Glomerular endothelial cell (primary cell): ENCODE measurements at regions not wholly inside any gene's neighbourhood (a gene's known extent, or its start where the extent isn't known, plus 50 kb on each side); places are given as distances from the start of the nearest gene placed in this dataset.

ENCODE experiments used
- DNase-seq: peaks from one replicate; pipeline ENCODE4 v3.0.0-alpha.2; 2011; ENCODE audit warnings: low read depth, low spot score; ENCODE audit errors: extremely low read depth

DNA sequence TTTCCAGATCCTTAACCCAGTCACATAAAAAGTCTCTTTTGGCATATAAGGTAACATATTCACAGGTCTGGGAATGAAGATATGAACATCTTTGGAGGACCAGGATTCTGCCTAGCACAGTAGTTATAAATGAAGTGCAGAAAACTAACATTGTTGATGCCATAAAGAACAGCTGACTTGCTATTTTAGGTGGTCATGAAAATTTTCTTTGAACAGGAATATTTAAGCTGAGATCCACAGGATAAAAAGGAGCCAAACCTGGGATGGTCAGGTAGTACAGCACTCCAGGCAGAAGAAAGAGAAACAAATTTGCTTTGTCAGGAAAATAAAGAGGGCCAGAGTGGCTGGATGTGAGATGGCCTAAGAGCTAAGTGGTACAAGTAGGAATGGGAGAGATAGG, 80.0 kb downstream of the CENPW start:
- no peak for DNase-seq

DNA sequence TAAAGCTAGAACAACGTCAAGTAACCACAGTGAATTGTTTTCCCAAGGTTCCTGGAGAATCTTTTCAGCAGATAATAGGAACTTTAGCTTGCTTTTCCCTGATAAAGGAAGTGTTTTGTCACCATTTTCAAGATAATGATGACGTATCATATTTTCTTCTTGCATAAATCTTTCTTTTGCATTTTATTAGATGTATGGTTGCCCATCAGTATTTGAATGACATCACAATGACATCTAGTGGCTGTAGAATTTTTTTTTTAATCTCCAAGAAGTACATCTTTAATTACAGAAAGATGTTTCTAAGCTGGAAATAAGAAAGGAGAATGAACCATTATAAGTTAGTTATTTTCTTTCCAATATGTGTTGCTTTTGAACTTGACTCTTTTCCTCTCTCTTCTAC, 83.0 kb downstream of the CENPW start:
- DNase-seq, result no peak

DNA sequence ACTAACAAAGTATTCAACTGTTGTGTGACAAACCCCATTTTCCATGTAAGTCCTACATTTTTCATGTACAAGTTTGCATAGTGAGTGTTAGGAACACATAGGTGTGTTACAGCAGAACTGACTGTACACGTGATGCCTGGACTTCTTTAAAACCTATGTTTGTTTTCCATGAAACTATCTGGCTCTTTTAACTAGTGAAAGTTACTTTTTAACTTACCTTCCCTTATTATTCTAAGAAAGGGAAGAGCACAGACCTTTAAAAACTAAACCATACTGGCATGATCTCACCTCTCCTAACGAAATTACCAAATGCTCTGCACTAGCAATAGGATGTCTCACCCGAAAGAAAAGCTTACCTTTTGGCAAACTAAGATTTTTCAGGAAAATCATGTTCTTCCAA, 87.8 kb downstream of the CENPW start:
- no peak for DNase-seq

DNA sequence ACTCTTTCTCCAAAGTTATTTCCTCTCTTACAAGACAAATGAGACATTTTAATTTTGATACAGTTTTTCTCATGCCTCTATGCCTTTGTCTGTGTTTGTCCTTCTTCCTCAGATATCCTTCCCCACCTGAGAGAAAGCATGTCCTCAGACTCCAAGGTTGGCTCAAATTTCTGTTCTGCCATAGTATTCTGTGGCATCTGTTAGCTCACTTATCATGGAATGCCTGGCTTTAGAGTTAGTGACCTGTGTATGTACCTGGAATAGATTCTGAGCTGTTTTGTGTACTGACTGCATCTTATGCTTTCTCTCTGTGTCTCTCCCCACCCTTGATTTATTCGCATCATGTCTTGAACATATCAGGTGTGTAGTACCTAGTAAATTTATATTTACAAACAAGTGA, 90.0 kb downstream of the CENPW start:
- no peak for DNase-seq

DNA sequence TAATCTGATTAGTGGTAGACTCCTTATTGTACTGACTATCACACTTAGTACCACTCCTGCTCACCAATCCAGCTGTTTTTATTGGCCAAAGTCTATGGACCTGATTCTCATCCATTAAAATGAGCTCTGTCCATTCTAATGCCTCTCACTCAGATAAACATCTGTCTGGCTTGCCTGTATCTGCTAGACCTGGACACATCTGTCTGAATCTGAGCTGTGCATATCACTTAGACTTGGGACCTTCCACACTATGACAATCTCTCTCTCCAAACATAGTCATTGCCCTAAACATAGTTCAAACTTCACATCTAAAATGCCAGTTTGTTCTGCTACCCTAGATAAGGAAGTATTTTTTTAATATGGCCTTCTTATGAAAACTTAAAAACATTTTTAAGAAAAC, 92.6 kb downstream of the CENPW start:
- DNase-seq, result no peak

DNA sequence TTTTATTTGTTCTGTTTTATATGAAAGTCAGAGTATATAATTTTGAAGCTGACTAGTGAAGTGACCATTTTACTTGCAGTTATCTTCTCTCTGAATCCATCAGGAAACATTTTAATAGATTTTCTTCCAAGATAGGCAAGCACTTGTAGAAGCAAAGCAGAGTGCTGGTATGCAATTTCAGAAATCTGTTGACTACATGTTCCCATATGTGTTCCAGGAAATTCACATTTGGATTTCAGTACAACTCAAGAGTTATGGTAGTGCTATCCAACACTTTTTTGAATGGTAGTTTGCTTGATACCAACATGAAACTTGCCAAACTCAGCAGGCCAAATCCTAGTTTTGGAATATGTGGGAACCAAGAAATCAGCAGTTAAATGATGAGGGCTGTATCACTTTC, 94.0 kb downstream of the CENPW start:
- DNase-seq, result no peak

DNA sequence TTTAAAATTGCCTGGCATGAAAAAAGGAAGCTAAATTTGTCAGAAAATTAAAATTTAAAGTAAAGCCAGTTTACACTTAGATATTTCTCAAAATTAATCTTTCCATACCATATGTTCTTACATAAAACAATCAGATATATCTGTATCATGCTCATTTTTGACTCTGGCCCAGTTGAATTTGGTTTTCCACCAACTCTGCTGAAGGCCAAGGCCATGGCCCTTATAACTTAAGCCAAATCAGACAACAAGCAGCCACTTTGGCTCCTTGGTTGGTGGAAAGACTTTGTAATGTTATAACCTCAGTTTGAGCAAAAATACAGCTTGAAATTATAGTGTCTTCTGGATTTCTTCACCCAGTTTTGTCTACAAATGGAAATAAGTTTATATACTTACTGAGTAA, 97.3 kb downstream of the CENPW start:
- DNase-seq, result no peak

DNA sequence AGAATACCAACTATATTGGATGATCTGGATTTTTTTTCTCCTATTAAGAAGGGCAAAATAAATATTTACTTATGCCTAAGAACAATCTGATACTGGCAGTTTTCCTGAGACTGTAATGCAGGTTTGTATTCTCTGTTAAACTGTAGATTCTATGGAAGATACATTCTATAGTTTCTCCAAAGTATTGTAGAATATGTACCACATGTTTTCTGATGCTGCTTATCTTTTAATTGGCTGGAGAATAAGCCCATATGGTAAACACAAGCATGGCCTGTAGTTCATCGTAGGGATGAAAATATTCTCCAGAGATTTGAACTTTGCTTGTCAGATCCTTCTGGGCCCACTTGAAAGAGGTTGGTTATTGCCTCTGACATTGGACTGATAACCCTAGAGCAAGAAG, 99.1 kb downstream of the CENPW start:
- no peak for DNase-seq

DNA sequence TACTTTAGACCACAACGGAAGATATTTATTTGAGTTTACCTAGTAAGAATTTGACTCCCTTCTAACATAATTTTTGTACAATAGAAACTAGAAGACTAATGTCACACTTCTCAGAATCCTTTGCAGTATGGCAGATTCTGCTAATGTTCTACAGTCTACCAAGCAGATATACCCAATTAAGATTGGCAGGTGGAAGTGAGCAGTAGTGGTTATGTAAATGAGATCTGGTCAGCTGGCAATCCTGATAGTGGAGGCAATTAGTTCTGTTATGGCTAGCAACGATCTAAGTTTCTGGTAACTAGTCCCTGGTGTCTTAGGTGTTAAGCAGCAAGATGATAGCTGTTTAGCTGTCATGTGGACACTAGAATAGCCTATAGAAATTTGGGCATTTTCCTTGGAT, 101.0 kb downstream of the CENPW start:
- DNase-seq, result no peak

DNA sequence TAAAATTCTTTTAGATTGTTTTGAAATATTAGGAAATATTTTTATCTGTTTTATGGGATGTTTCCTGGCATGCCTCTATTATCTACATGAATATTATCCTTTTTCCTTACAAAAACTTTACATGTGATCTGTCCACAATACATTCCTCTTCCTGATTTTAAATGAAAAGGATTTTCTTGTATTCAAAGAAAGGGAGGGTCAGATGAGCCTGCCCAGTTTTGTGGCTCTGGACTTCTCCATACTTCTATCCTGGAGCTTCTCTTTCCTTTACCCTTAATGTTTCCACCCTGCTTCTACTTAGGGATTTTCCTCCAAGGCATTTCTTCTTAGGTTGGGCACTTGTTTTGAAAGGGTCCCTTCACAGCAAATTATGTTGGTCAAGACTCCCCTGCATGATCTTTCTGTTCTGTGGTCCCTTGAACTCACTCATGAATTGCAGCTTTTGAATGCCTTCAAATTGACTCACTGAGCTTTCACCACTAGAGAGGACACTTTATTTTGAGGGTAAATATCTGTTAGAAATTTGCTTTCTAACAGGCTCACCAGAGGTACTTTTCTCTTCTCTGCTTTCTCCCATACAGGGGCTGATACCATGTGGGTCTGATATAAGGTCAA, 104.9 kb downstream of the CENPW start:
- DNase-seq, result no peak

DNA sequence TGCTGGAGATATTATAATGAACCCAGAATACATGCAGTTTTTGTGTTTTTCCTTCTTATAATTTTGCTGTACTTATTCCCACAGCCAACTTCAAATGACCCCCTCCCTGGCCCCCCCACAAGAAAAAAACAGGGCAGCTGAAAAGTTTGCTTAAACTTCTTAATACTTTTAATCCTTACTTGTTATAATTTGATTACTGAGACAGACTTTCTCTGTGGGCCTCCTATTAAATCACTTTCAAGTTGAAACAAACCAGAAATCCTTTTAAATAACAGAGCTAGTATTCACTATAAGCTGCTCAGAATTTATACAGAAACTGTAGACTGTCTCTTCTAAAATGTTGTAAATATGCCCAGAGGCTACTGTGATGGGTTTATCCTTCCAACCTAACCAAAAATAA, 106.3 kb downstream of the CENPW start:
- DNase-seq, result no peak

DNA sequence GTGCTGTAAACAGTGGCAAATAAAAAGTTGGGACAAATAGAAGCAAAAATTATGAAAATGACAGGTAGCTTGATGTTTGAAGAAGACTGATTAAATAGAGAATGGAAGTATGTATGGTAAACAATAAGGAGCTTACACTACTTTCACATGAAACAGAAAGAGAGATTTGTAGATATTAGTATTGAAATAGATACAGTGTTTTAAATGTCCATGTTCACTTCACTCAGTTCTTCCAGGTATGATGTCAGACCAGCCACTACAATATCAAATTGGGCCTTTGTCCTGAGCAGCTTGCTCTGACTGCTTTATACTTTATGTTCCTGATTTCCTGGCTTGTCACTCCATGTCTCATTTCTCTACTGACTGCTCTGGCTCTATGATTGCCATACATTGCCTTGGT, 107.5 kb downstream of the CENPW start:
- no peak for DNase-seq

DNA sequence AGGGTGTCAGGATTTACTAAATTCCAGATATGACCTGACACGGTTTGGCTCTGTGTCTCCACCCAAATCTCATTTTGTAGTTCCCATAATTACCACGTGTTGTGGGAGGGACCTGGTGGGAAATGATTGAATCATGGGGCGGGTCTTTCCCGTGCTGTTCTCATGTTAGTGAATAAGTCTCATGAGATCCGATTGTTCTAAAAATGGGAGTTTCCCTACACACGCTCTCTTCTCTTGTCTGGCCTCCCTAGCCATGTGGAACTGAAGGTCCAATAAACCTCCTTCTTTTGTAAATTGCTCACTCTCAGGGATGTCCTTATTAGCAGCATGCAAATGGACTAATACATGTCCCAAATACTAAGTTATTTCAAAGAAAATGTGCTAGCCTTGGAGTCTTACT, 121.1 kb downstream of the CENPW start:
- DNase-seq, result no peak

DNA sequence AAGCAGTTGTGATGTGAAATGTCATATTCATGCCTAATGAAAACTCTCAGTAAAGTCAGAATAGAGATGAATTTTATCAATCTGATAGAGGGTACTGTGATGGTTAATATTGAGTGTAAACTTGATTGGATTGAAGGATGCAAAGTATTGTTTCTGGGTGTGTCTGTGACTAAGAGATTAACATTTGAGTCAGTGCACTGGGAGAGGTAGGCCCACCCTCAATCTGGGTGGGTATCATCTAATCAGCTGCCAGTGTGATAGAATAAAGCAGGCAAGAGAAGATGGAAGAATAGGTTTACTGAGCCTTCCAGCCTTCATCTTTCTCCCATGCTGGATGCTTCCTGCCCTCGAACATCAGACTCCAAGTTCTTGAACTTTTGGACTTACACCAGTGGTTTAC, 124.3 kb downstream of the CENPW start:
- DNase-seq, result no peak

DNA sequence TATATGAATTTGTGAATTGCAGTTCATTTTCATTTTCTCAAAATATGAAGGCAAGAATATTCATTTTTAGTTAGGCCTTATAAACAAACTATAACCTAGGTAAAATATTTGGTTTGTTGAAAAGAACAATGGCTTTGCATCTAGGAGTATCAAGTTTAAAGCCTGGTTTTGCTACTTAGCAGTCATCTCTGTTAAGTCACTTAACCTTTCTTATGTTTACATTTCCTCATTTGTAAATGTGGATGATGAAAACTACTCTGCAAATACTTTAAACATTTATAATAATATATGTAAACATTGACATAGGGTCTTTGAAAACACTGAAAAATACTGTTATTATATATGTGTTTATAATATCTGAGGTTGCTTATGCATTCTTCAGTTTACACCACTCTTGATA, 135.5 kb downstream of the CENPW start:
- no peak for DNase-seq

DNA sequence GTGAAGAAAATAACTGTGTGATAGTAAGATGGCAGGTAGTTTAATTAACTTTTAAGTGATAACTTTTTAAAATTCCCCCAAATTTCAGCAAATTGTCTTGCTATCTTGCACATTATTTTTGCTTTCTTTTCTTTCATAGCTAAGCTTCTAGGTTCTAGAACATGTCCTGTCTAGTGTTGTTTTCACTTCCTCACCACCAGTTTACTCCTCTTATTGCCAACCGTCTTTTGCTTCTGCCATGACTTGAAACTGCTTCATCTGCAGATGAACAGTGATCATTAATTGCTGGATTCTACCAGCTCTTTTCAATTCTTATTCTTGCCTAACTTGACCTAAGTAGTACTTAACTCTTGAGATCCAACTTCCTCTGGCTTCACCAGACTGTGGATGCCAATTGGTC, 137.8 kb downstream of the CENPW start:
- DNase-seq, result no peak

DNA sequence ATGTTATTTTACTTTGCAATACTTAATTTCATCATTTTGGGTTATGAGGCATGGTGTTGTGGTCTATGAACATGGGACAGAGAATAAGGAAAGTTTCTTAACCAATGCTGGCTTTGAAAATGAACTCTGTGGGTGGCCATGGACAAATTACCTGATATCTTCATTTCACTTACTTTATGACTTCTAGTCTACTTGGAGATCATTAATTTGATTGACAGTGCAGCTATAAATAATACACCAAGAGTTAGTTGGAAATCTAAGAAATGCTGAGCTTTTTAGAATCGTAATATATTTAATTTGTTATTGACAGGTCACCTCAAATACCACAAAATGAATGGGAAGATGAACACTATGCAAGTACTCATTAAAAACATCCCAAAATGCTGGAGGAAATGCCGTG, 140.4 kb downstream of the CENPW start:
- DNase-seq, result no peak

DNA sequence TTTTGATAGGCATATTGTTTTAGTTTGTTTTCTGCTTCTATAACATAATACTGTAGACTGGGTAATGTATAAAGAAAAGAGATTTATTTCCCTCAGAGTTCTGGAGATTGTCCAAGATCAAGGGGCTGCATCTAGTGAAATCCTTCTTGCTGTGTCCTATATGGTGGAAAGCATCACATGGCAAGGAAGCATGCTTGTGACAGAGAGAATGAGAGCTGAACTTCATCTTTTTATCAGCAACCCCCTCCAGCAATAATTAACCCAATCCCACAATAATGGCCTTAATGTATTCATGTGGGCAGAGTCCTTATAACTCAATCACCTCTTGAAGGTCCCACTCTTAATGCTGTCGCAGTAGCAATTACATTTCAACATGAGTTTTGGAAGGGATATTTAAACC, 141.4 kb downstream of the CENPW start:
- DNase-seq, result no peak

DNA sequence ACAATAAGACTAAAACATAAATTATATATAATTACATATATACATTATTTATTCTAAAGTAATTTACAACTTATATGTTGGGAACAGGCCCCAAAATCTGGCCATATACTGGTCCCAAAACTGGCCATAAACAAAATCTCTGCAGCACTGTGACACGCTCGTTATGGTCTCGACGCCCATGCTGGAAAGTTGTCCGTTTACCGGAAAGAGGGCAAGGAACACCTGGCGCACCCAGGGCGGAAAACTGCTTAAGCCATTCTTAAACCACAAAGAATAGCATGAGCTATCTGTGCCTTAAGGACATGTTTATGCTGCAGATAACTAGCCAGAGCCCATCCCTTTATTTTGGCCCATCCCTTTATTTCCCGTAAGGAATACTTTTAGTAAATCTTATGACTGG, 164.9 kb downstream of the CENPW start:
- DNase-seq, result no peak

DNA sequence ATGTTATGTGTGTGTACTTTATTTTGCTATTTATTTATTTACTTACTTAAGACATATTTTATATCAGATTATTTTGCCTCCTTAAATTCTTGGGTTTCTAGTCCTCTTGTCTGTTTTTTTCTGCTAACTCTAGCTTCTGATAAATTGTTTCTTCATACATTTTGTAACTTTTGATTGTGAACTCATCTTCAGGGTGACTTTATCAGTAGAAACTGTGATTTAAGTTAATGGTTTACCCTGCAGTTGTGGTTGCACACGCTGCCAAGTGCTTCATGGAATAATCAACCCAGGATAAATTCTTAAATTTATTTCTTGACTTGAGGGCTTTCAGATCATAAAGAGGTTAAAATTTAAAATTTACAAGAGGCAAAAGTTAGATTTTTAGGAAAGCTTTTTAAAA, 173.3 kb downstream of the CENPW start:
- DNase-seq, result no peak

DNA sequence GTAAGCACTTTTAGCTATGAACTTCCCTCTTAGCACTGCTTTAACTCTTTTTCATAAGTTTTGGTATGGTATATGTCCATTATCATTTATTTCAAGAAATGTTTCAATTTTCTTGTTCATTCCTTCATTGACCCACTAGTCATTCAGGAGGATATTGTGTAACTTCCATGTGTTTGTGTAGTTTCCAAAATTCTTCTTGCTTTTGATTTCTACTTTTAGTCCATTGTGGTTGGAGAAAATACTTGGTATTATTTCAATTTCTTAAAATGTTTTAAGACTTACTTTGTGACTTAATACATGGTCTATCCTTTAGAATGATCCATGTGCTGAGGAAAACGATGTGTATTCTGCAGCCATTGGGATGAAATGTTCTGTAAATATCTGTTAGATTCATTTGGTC, 176.5 kb downstream of the CENPW start:
- no peak for DNase-seq

DNA sequence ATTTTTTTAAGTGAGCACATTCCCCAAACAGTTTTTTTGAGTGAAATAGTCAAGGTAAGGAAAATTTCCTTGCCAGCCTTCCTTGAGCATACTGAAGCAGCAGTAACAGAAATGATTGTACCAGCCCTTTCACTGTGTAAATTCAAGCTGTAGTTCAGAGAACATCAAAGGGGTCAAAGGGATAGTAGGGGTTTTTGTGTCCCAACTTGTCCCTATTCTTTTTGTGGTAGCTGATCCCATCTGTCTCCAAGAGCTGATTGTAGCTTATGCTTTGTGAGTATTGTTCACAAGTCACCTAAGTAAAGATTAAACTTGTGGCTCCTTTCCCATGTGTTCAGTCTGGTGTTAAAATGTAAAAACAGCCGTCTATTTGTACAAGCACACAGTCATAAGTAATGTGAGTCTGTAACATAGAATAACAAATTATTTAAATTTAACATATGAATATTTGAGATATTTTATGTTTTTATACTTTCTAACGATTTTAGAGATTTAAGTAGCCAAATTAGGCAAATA, 185.0 kb downstream of the CENPW start:
- no peak for DNase-seq

DNA sequence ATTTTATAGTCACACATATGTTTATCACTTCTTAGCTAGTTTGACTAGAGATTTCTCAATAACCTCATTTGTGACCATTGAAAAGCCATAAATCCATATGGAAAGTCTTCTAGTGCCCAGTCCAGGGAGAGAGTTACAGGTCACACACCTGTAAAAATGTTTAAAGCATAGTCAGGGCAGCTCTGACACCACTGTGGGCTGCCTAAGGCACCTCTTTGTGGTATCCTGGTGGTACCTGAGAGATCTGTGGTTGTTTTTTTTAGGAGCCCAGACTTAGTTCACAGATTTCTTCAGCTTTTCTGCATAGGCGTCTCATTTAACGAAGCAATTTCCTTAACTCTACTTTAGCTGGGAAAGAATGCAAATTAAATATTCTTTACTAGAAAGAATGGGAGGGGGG, 186.6 kb downstream of the CENPW start:
- no peak for DNase-seq
